A673 (cell line): ENCODE measurements at regions not wholly inside any gene's neighbourhood (a gene's known extent, or its start where the extent isn't known, plus 50 kb on each side); places are given as distances from the start of the nearest gene placed in this dataset.

ENCODE experiments used
- CTCF ChIP-seq: fragments of 300-800, 200-600 bp; sonication (generic); conservative IDR thresholded peaks from 2 replicates; pipeline ENCODE4 v1.5.1; 2017; ENCODE audit warnings: low read depth, mild to moderate bottlenecking, antibody characterized with exemption, low read length, moderate library complexity, mixed read lengths
- EZH2 ChIP-seq: fragments of 200-600 bp; sonication (generic); IDR thresholded peaks from 2 replicates; pipeline ENCODE4 v1.6.1; 2017; ENCODE audit warnings: borderline replicate concordance, low read depth, mild to moderate bottlenecking, mixed read lengths, antibody characterized with exemption, low read length; ENCODE audit not compliant: poor library complexity, severe bottlenecking

GRCh38 chr5:51494821-51495220 lies 111.6 kb downstream of the ISL1 start:
- TF ChIP-seq EZH2 (no peak), CTCF (no peak)
